ENCODE measurements at regions not wholly inside any gene's neighbourhood (a gene's known extent, or its start where the extent isn't known, plus 50 kb on each side); places are given as distances from the start of the nearest gene placed in this dataset.

GRCh38 chr16:73248316-73248715 lies 200.4 kb upstream of the ZFHX3 start:
- DNase-seq (ENCODE audit: low spot score in 2 of 2) = no peak
- Histone ChIP-seq H3K9me3 (no peaks in the 10 kb centered on the region), H3K27me3 (peaks cover 7% of the 10 kb centered on the region), H3K4me3 (no peak overlapping the region), H3K4me1 (no peaks in the 10 kb centered on the region), H3K36me3 (no peaks in the 10 kb centered on the region), H3K27ac (no peak overlapping the region)
- TF ChIP-seq POLR2A (IDR thresholded peaks at IDR 0.05) (no peak), POLR2AphosphoS5 (IDR thresholded peaks at IDR 0.05) (no peak), EP300 (IDR thresholded peaks at IDR 0.05) (no peak)
- WGBS = 97% methylated on average over 4 of the region's 4 CpGs

- TF ChIP-seq CTCF (IDR thresholded peaks at IDR 0.05) = no peak
- TF ChIP-seq POLR2A (IDR thresholded peaks at IDR 0.05) = no peak
- no peak for TF ChIP-seq POLR2AphosphoS5 (IDR thresholded peaks at IDR 0.05)
- TF ChIP-seq EP300 (IDR thresholded peaks at IDR 0.05) = no peak
- H3K4me3 ChIP-seq = no peak overlapping the region
- 50% methylated on average over 4 of the region's 4 CpGs for WGBS
- no peak for DNase-seq (ENCODE audit: low spot score in 2 of 2)
- no peaks in the 10 kb centered on the region for H3K36me3 ChIP-seq
- no peak overlapping the region for H3K27ac ChIP-seq
- H3K4me1 ChIP-seq = no peaks in the 10 kb centered on the region
- peaks cover 25% of the 10 kb centered on the region for H3K27me3 ChIP-seq
- no peaks in the 10 kb centered on the region for H3K9me3 ChIP-seq
Measured at GRCh38 chr16:73240920-73241319, 193.0 kb upstream of the ZFHX3 start.

- no peaks in the 10 kb centered on the region for H3K9me3 ChIP-seq
- H3K4me1 ChIP-seq = no peaks in the 10 kb centered on the region
- 83% methylated on average over 4 of the region's 4 CpGs for WGBS
- no peak overlapping the region for H3K4me3 ChIP-seq
- DNase-seq (ENCODE audit: low spot score in 2 of 2) = no peak
- H3K27me3 ChIP-seq = peaks cover 19% of the 10 kb centered on the region
- no peaks in the 10 kb centered on the region for H3K36me3 ChIP-seq
- no peak for TF ChIP-seq POLR2AphosphoS5 (IDR thresholded peaks at IDR 0.05)
- TF ChIP-seq CTCF (IDR thresholded peaks at IDR 0.05) = no peak
- no peak for TF ChIP-seq EP300 (IDR thresholded peaks at IDR 0.05)
- TF ChIP-seq POLR2A (IDR thresholded peaks at IDR 0.05) = no peak
- no peak overlapping the region for H3K27ac ChIP-seq
Measured at GRCh38 chr16:73237601-73238000, 189.7 kb upstream of the ZFHX3 start.

GRCh38 chr16:73234496-73234895 lies 186.6 kb upstream of the ZFHX3 start:
- DNase-seq (ENCODE audit: low spot score in 2 of 2) = no peak
- TF ChIP-seq EP300 (IDR thresholded peaks at IDR 0.05) = no peak
- TF ChIP-seq POLR2AphosphoS5 (IDR thresholded peaks at IDR 0.05) = no peak
- no peak for TF ChIP-seq POLR2A (IDR thresholded peaks at IDR 0.05)
- no peak for TF ChIP-seq CTCF (IDR thresholded peaks at IDR 0.05)
- no peak overlapping the region for H3K4me3 ChIP-seq
- no peak overlapping the region for H3K27ac ChIP-seq
- no peaks in the 10 kb centered on the region for H3K9me3 ChIP-seq
- H3K27me3 ChIP-seq = peaks cover 8% of the 10 kb centered on the region
- H3K4me1 ChIP-seq = no peaks in the 10 kb centered on the region
- WGBS = 85% methylated on average over 5 of the region's 5 CpGs
- no peaks in the 10 kb centered on the region for H3K36me3 ChIP-seq

- no peak for DNase-seq (ENCODE audit: low spot score in 2 of 2)
- TF ChIP-seq EP300 (IDR thresholded peaks at IDR 0.05) = no peak
- TF ChIP-seq POLR2AphosphoS5 (IDR thresholded peaks at IDR 0.05) = no peak
- no peak for TF ChIP-seq POLR2A (IDR thresholded peaks at IDR 0.05)
- no peaks in the 10 kb centered on the region for H3K9me3 ChIP-seq
- H3K27ac ChIP-seq = no peak overlapping the region
- H3K4me3 ChIP-seq = no peak overlapping the region
- peaks cover 8% of the 10 kb centered on the region for H3K27me3 ChIP-seq
- no peaks in the 10 kb centered on the region for H3K36me3 ChIP-seq
- 76% methylated on average over 11 of the region's 11 CpGs for WGBS
- no peaks in the 10 kb centered on the region for H3K4me1 ChIP-seq
Measured at GRCh38 chr16:73233846-73234424, 186.0 kb upstream of the ZFHX3 start.

- Histone ChIP-seq H3K4me1 (no peaks in the 10 kb centered on the region), H3K27me3 (peaks cover 4% of the 10 kb centered on the region), H3K4me3 (no peak overlapping the region), H3K36me3 (no peaks in the 10 kb centered on the region), H3K9me3 (no peaks in the 10 kb centered on the region), H3K27ac (no peak overlapping the region)
- no peak for DNase-seq (ENCODE audit: low spot score in 2 of 2)
- 53% methylated on average over 5 of the region's 5 CpGs for WGBS
- TF ChIP-seq POLR2AphosphoS5 (IDR thresholded peaks at IDR 0.05) (no peak), POLR2A (IDR thresholded peaks at IDR 0.05) (no peak), CTCF (IDR thresholded peaks at IDR 0.05) (no peak), EP300 (IDR thresholded peaks at IDR 0.05) (no peak)
Measured at GRCh38 chr16:73233329-73233765, 185.4 kb upstream of the ZFHX3 start.

Measured in suprapubic skin (tissue), 4 donors.